SK-N-SH (cell line): ENCODE measurements at regions not wholly inside any gene's neighbourhood (a gene's known extent, or its start where the extent isn't known, plus 50 kb on each side); places are given as distances from the start of the nearest gene placed in this dataset.

Experiments used
- CTCF ChIA-PET: fragments of 300-600, 350-600 bp; formaldehyde crosslinking; extraction: SDS; loops from one replicate; lab custom pipeline; 2021; lab: Yijun Ruan, JAX
- POLR2A ChIA-PET: fragments of 350-600 bp; sonication (Branson Sonifier 250); formaldehyde crosslinking; extraction: SDS; loops from one replicate; lab custom pipeline; 2020; ENCODE audit warnings: antibody characterized with exemption, inconsistent platforms; lab: Yijun Ruan, JAX
- DNase-seq: peaks from one replicate; pipeline ENCODE4 v3.0.0; 2012
- H2AFZ ChIP-seq: fragments of 200-600 bp; sonication (generic); 2 replicates; pipeline ENCODE4 v1.8.1; 2016; ENCODE audit warnings: antibody characterized with exemption, mild to moderate bottlenecking, low read depth
- H3F3A ChIP-seq: fragments of 200-600 bp; sonication (generic); replicated peaks from 2 replicates; pipeline ENCODE3; 2016; ENCODE audit warnings: antibody characterized with exemption, mild to moderate bottlenecking; ENCODE audit not compliant: insufficient read depth
- H3K27ac ChIP-seq, 2 experiments: fragments of 200-500 bp in 1 of 2; fragments of 200-600 bp in 1 of 2; sonication (Bioruptor generic) in 1 of 2; sonication (generic), shearing (Covaris generic) in 1 of 2; 2 replicates each; pipeline versions ENCODE4 v1.5.1 to v1.6.1; 2014 to 2016; ENCODE audit warnings: low read depth in 2 of 2, inconsistent platforms in 1 of 2, low read length in 1 of 2, mild to moderate bottlenecking in 1 of 2, mixed read lengths in 1 of 2
- H3K27me3 ChIP-seq: fragments of 200-600 bp; sonication (generic), shearing (Covaris generic); 2 replicates; pipeline ENCODE4 v1.6.1; 2016; ENCODE audit warnings: mixed run types; ENCODE audit not compliant: insufficient read depth
- H3K36me3 ChIP-seq, 2 experiments: fragments of 200-500 bp in 1 of 2; fragments of 200-600 bp in 1 of 2; sonication (Bioruptor generic) in 1 of 2; sonication (generic) in 1 of 2; replicated peaks in 1 of 2; 2 replicates each; pipeline versions ENCODE3 to v1.5.1; 2014 to 2016; ENCODE audit warnings: low read length in 1 of 2, mild to moderate bottlenecking in 1 of 2; ENCODE audit not compliant: insufficient read depth in 2 of 2, control insufficient read depth in 1 of 2
- H3K4me1 ChIP-seq, 2 experiments: fragments of 200-500 bp in 1 of 2; fragments of 200-600 bp in 1 of 2; sonication (Bioruptor generic) in 1 of 2; sonication (generic), shearing (Covaris generic) in 1 of 2; 2 replicates each; pipeline versions ENCODE4 v1.5.1 to v1.6.1; 2014 to 2016; ENCODE audit warnings: low read depth in 1 of 2, low read length in 1 of 2, mixed run types in 1 of 2; ENCODE audit not compliant: insufficient read depth in 2 of 2, control insufficient read depth in 1 of 2
- H3K4me2 ChIP-seq: fragments of 200-600 bp; sonication (generic), shearing (Covaris generic); 2 replicates; pipeline ENCODE4 v1.6.1; 2017; ENCODE audit warnings: mixed run types
- H3K4me3 ChIP-seq, 2 experiments: fragments of 200-500 bp in 1 of 2; fragments of 200-600 bp in 1 of 2; sonication (Bioruptor generic) in 1 of 2; sonication (generic), shearing (Covaris generic) in 1 of 2; 2 replicates each; pipeline versions ENCODE4 v1.5.1 to v1.8.1; 2014 to 2016; ENCODE audit warnings: low read depth in 2 of 2, inconsistent platforms in 1 of 2, low read length in 1 of 2, mild to moderate bottlenecking in 1 of 2, mixed read lengths in 1 of 2, moderate library complexity in 1 of 2
- H3K79me2 ChIP-seq: fragments of 200-600 bp; sonication (generic); 2 replicates; pipeline ENCODE4 v1.8.1; 2017; ENCODE audit warnings: mild to moderate bottlenecking; ENCODE audit not compliant: insufficient read depth
- H3K9ac ChIP-seq: fragments of 200-600 bp; sonication (generic); 2 replicates; pipeline ENCODE4 v1.6.1; 2017; ENCODE audit warnings: mixed run types
- H3K9me2 ChIP-seq: fragments of 200-600 bp; sonication (generic); 2 replicates; pipeline ENCODE4 v1.6.1; 2017; ENCODE audit warnings: mixed run types
- H3K9me3 ChIP-seq: fragments of 200-600 bp; sonication (generic); 2 replicates; pipeline ENCODE4 v1.6.1; 2017; ENCODE audit warnings: mixed run types, mild to moderate bottlenecking, moderate library complexity
- H4K20me1 ChIP-seq: fragments of 200-600 bp; sonication (generic); 2 replicates; pipeline ENCODE4 v1.6.1; 2017; ENCODE audit warnings: mild to moderate bottlenecking, mixed run types; ENCODE audit not compliant: insufficient read depth
- CTCF ChIP-seq: fragments of 200-600 bp; sonication (generic); IDR thresholded peaks from 2 replicates; pipeline ENCODE4 v1.6.1; 2017; ENCODE audit warnings: antibody characterized with exemption, mild to moderate bottlenecking, moderate library complexity
- ELF1 ChIP-seq: IDR thresholded peaks from 2 replicates; pipeline ENCODE4 v1.4.0; 2012
- EP300 ChIP-seq, 2 experiments: IDR thresholded peaks; 2 replicates each; pipeline versions ENCODE4 v1.4.0 to v1.6.1; 2012; ENCODE audit warnings: borderline replicate concordance in 1 of 2, low read depth in 1 of 2, low read length in 1 of 2
- EZH2phosphoT487 ChIP-seq: fragments of 200-600 bp; sonication (generic); IDR thresholded peaks from 2 replicates; pipeline ENCODE4 v1.6.1; 2017; ENCODE audit warnings: low read depth, mixed run types, mild to moderate bottlenecking, antibody characterized with exemption, moderate library complexity, borderline replicate concordance
- FOXJ3 ChIP-seq: sonication (generic); formaldehyde crosslinking; IDR thresholded peaks from 2 replicates; pipeline ENCODE4 v1.5.1; 2020; ENCODE audit warnings: mild to moderate bottlenecking, missing genetic modification reagents
- GABPA ChIP-seq: IDR thresholded peaks from 2 replicates; pipeline ENCODE4 v1.4.0; 2012; ENCODE audit warnings: low read depth, mild to moderate bottlenecking
- GATA2 ChIP-seq: sonication (generic); formaldehyde crosslinking; IDR thresholded peaks from 2 replicates; pipeline ENCODE4 v1.5.0; 2020; ENCODE audit warnings: mild to moderate bottlenecking, missing genetic modification reagents
- MAX ChIP-seq: IDR thresholded peaks from 2 replicates; pipeline ENCODE4 v1.4.0; 2012; ENCODE audit warnings: low read depth
- MEF2A ChIP-seq: IDR thresholded peaks from 2 replicates; pipeline ENCODE4 v1.4.0; 2012; ENCODE audit warnings: low read depth, borderline replicate concordance
- NFIC ChIP-seq: IDR thresholded peaks from 2 replicates; pipeline ENCODE4 v1.4.0; 2012; ENCODE audit warnings: borderline replicate concordance
- NRF1 ChIP-seq: IDR thresholded peaks from 2 replicates; pipeline ENCODE4 v1.6.1; 2012; ENCODE audit warnings: low read depth, mild to moderate bottlenecking, low read length
- PBX3 ChIP-seq: IDR thresholded peaks from 2 replicates; pipeline ENCODE4; 2012
- POLR2AphosphoS5 ChIP-seq: IDR thresholded peaks from 2 replicates; pipeline ENCODE4 v1.6.1; 2012; ENCODE audit warnings: low read depth, low read length
- RAD21 ChIP-seq: IDR thresholded peaks from 2 replicates; pipeline ENCODE4 v1.6.1; 2012; ENCODE audit warnings: mild to moderate bottlenecking, low read length
- RFX5 ChIP-seq: IDR thresholded peaks from 2 replicates; pipeline ENCODE4 v1.6.1; 2012; ENCODE audit warnings: mild to moderate bottlenecking, improper control_type of control experiment, low read length
- RXRA ChIP-seq: IDR thresholded peaks from 2 replicates; pipeline ENCODE4 v1.4.0; 2012; ENCODE audit warnings: low read depth, mild to moderate bottlenecking, borderline replicate concordance
- SIN3A ChIP-seq: IDR thresholded peaks from 2 replicates; pipeline ENCODE4 v1.6.1; 2012; ENCODE audit warnings: low read depth, mild to moderate bottlenecking, low read length, moderate library complexity, borderline replicate concordance
- SMC3 ChIP-seq: IDR thresholded peaks from 2 replicates; pipeline ENCODE4 v1.6.1; 2012; ENCODE audit warnings: low read depth, low read length, improper control_type of control experiment
- TCF12 ChIP-seq: IDR thresholded peaks from 2 replicates; pipeline ENCODE4 v1.4.0; 2012
- TEAD4 ChIP-seq: IDR thresholded peaks from 2 replicates; pipeline ENCODE4 v1.4.0; 2012; ENCODE audit warnings: mild to moderate bottlenecking, borderline replicate concordance; ENCODE audit not compliant: insufficient read depth
- USF1 ChIP-seq: IDR thresholded peaks from 2 replicates; pipeline ENCODE4 v1.4.0; 2012; ENCODE audit warnings: low read depth, borderline replicate concordance
- WGBS: methylation state at CpG from one replicate; pipeline ENCODE4 v1.1.6; 2017; ENCODE audit warnings: low lambda C conversion rate; 5-methylcytosine and 5-hydroxymethylcytosine counted together
- TF ChIP-seq, protein P1 (sequence below): fragments of 150-350 bp; IDR thresholded peaks from 2 replicates; pipeline ENCODE4 v1.6.1; 2017; ENCODE audit warnings: antibody characterized with exemption, low read length, low read depth, borderline replicate concordance
- TF ChIP-seq, protein P2 (sequence below): fragments of 150-350 bp; IDR thresholded peaks from 2 replicates; pipeline ENCODE4 v1.6.1; 2016; ENCODE audit warnings: mild to moderate bottlenecking, low read depth, low read length

- Histone ChIP-seq H3K4me3 (no peak overlapping the region), H3K4me2 (no peak overlapping the region), H3F3A (no peaks in the 10 kb centered on the region), H3K79me2 (no peaks in the 10 kb centered on the region), H3K9me2 (no peaks in the 10 kb centered on the region), H3K9me3 (no peaks in the 10 kb centered on the region), H3K4me1 (no peaks in the 10 kb centered on the region; a peak in 1 of 4 replicates), H3K36me3 (no peaks in the 10 kb centered on the region), H3K9ac (no peak overlapping the region), H4K20me1 (no peaks in the 10 kb centered on the region), H3K27ac (no peak overlapping the region), H3K27me3 (no peaks in the 10 kb centered on the region), H2AFZ (no peak overlapping the region)
- WGBS: 93% methylated on average over 1 of the region's 1 CpG
- no peak for DNase-seq
- TF ChIP-seq SMC3 (no peak), NFIC (no peak), FOXJ3 (CRISPR knock-in tag) (no peak), TCF12 (no peak), RFX5 (no peak), NRF1 (no peak), GABPA (no peak), RXRA (no peak), ELF1 (no peak)
- CTCF ChIA-PET: no interaction called here
- POLR2A ChIA-PET: no interaction called here
Measured at GRCh38 chr12:89774645-89775044, 66.0 kb upstream of the ATP2B1 start.

DNA sequence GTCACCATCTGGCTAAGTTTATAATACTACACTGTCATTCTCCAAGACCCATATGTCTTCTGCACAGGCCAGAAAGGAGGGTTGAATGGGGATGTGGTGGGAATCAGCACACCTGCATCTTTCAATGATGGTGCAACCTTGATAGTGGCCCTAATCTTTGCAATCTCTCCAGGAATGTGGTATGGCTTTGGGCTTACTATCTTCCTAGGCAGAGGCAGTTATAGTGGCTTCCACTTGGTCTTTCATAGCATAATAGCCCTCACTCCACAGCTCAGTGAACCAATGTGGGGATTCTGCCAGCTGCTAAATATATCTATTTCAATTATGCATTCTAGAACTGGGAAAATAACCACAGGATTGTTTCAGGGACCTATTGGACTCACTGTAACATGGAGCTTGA, 61.8 kb upstream of the ATP2B1 start:
- Histone ChIP-seq H3K4me2 (no peak overlapping the region), H3F3A (no peaks in the 10 kb centered on the region), H3K4me1 (no peaks in the 10 kb centered on the region; a peak in 1 of 4 replicates), H3K9ac (no peak overlapping the region), H3K9me2 (no peaks in the 10 kb centered on the region), H3K4me3 (no peak overlapping the region), H3K36me3 (no peaks in the 10 kb centered on the region), H2AFZ (no peak overlapping the region), H3K27ac (no peak overlapping the region), H4K20me1 (no peaks in the 10 kb centered on the region), H3K79me2 (no peaks in the 10 kb centered on the region), H3K9me3 (no peaks in the 10 kb centered on the region), H3K27me3 (no peaks in the 10 kb centered on the region)
- POLR2A ChIA-PET: no interaction called here
- no peak for DNase-seq
- CTCF ChIA-PET: no interaction called here
- TF ChIP-seq FOXJ3 (CRISPR knock-in tag) (no peak), POLR2AphosphoS5 (no peak), TEAD4 (no peak), PBX3 (no peak), EZH2phosphoT487 (no peak), SIN3A (no peak), GABPA (no peak), RFX5 (no peak), RAD21 (no peak), GATA2 (CRISPR knock-in tag) (no peak), MEF2A (no peak), CTCF (no peak), NFIC (no peak), MAX (no peak), USF1 (no peak), EP300 (IDR thresholded peaks at IDR 0.05; ENCODE audit: borderline replicate concordance in 1 of 2, low read depth in 1 of 2, low read length in 1 of 2) (no peak)
- TF ChIP-seq, protein P1, sequence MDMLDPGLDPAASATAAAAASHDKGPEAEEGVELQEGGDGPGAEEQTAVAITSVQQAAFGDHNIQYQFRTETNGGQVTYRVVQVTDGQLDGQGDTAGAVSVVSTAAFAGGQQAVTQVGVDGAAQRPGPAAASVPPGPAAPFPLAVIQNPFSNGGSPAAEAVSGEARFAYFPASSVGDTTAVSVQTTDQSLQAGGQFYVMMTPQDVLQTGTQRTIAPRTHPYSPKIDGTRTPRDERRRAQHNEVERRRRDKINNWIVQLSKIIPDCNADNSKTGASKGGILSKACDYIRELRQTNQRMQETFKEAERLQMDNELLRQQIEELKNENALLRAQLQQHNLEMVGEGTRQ: no peak
- TF ChIP-seq, protein P2, sequence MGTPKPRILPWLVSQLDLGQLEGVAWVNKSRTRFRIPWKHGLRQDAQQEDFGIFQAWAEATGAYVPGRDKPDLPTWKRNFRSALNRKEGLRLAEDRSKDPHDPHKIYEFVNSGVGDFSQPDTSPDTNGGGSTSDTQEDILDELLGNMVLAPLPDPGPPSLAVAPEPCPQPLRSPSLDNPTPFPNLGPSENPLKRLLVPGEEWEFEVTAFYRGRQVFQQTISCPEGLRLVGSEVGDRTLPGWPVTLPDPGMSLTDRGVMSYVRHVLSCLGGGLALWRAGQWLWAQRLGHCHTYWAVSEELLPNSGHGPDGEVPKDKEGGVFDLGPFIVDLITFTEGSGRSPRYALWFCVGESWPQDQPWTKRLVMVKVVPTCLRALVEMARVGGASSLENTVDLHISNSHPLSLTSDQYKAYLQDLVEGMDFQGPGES: no peak
